ENCODE measurements at regions not wholly inside any gene's neighbourhood (a gene's known extent, or its start where the extent isn't known, plus 50 kb on each side); places are given as distances from the start of the nearest gene placed in this dataset.

GRCh38 chr16:79449900-79450299 is 150.6 kb downstream of the MAF start:
- TF ChIP-seq GATA2 (IDR thresholded peaks at IDR 0.05; ENCODE audit: low read depth, low read length) (no peak), GATA3 (IDR thresholded peaks at IDR 0.05; ENCODE audit: low read depth, low read length) (no peak)
